HG02642 (cell line): ENCODE measurements at regions not wholly inside any gene's neighbourhood (a gene's known extent, or its start where the extent isn't known, plus 50 kb on each side); places are given as distances from the start of the nearest gene placed in this dataset.

Source experiments
- ATAC-seq: cut with Tn5 transposase; IDR thresholded peaks from one replicate; pipeline ENCODE4 v1.9.1; 2021; ENCODE audit warnings: mild to moderate bottlenecking; ENCODE audit not compliant: unreplicated experiment, poor library complexity

GRCh38 chr5:89133975-89134374 is 251.0 kb upstream of the MEF2C start:
- ATAC-seq = no peak

DNA sequence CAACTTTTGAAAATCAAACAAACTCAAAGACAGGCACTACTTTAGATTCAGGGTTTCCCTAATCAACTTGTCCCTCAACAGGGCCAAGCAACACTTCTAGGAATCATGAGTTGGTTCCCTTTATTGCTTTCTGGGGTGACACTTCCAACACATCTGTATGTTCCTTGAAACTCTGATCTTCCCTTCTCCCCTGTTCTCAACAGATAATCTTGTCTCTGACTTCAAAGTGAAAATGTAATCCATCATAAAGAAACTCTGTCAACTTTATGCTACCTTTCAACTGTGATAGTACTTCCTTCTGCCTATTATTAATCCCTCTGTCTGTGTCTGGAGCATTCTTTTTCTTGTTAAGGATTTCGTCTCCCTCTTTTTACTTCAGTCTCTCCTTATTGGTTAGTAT is 250.1 kb upstream of the MEF2C start:
- ATAC-seq = no peak

DNA sequence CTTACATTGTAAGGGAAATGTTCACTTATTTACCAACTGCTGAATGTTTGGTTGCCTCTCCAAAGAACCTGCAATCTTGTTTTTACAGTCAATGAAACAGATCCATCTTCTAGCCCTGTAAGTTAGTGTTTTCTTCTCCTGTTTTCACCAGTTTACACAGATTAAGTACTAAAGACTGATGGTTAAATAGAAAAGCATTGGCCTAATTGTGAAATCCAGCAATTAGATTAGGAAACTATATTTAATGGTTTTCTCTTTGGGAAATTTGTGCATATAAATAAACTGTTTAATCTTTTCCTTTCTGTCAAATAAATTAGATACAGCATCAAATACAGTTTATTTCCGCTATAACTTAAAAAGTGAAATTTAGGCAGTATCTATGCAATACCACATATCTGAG is 247.9 kb upstream of the MEF2C start:
- no peak for ATAC-seq

GRCh38 chr5:89129941-89130340 is 247.0 kb upstream of the MEF2C start:
- ATAC-seq = no peak

DNA sequence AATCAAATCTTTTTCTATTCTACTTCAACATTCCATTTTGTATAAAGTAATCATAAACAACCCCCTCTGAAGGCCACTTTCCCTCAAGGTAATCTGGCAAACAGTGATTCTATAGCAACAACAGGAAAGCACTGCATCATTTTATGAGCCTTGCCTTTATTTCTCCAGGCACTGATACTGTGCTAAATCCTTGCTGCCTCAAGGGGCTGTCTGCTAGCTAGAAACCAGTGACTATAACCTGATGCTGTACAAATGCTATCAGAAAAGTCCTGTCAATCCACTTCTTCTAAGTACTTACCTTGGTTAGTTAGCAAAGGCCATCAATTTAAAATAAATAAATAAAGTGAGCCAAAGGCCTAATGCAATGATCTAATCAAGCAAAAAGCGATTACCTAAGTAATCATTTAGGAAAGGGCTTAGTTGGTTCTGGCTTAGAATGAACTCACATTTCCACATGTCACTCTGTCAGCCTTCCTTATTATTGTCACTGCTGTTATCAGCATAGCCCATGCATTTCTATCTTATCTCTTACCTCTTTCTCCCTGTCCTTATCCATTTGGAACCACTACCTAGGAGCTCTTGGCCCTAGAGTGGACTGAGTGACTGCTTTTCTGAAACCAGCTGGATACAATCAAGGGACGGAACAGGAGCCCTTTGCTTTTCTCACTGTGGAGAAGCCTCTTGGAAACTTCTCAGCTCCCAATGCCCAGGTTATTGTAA is 246.1 kb upstream of the MEF2C start:
- ATAC-seq = no peak

DNA sequence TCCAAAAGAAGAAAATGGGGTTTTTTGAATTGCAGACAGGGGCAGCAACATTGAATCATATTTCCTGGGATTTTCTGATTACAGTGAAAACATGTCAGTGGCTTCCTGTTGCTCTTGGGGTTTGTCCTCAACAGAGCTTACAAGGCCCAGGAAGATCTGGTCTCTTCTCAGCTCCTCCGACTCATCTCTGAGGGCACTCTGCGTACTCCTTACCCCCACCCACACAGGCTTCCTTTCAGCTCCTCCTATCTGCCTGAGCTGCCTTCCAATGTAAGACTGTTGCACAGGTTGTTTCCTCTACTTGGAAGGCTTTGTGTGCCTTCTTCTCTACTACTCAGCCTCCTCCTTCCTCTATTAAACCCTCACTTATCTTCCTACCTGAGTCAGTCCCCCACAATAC is 245.1 kb upstream of the MEF2C start:
- no peak for ATAC-seq

DNA sequence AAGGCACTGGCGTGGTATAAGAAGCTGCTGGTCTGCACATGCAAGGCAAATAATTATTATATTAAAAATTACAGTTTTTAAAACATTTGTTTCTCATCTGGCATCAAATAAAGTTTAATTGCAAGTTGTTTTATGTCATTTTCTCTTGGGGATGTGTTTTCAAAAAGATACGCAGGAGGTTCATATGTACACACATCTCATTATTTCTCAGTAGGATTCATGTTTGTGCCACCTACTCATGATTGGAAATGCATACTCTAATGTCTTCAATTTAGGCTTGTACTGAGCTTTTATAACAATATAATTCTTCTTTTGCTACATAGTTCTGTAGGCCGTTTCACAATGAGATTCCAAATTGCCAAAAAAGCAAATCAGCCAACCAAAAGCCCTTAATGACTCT is 244.2 kb upstream of the MEF2C start:
- ATAC-seq = no peak

GRCh38 chr5:89125372-89125771 is 242.4 kb upstream of the MEF2C start:
- no peak for ATAC-seq

- no peak for ATAC-seq
These were observed 240.6 kb upstream of the MEF2C start for GRCh38 chr5:89123581-89123980.

- no peak for ATAC-seq
These were observed 237.7 kb upstream of the MEF2C start for GRCh38 chr5:89120719-89121118.

GRCh38 chr5:89117124-89117644 is 234.2 kb upstream of the MEF2C start:
- ATAC-seq = peak; percentile 92

- ATAC-seq = no peak
These were observed 228.1 kb upstream of the MEF2C start for GRCh38 chr5:89110916-89111646.

GRCh38 chr5:89106480-89106879 is 223.5 kb upstream of the MEF2C start:
- no peak for ATAC-seq

DNA sequence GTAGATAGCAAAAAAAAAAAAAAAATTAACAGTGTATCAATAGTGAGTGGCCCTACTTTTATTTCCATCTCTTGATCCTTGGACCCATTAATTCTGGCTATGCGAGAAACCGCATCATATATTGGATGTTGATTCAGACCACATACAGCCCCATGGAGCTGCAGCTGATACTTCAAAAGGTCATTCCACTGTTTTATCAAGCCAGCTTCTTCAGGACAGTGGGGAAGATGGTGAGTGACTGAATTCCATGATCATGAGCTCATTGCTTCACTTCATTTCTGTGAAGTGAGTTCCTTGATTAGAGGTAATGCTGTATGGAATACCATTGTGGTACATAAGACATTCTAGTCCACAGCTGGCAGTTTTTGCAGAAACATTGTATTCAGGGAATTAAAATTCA is 222.9 kb upstream of the MEF2C start:
- no peak for ATAC-seq

DNA sequence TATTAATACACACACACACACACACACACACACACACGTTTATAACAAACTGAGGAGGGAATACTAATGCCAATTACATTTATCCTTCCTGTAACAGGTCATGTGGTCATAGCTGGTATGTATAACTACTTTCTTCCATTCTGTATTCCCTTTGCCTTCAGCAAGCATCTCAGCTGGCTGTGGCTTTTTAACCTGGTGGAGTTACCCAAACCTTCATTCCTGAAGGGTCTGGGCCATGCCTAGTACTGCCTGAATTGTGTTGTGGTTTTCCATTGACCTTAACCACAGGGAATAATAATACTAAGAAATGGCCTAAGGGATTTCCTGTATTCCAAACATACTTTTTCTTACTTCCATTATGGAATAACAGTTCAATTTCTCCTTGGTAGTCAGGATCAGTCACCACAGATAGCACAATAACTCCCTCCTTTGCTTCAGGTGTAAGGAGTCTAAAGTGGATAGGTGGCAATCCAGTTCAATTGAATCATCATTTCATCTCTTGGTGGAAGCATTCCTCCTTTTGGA is 222.2 kb upstream of the MEF2C start:
- no peak for ATAC-seq

GRCh38 chr5:89098199-89098756 is 215.3 kb upstream of the MEF2C start:
- no peak for ATAC-seq

GRCh38 chr5:89097103-89097502 is 214.1 kb upstream of the MEF2C start:
- peak; percentile 82 for ATAC-seq

- ATAC-seq = no peak
These were observed 212.4 kb upstream of the MEF2C start for GRCh38 chr5:89095341-89095740.

GRCh38 chr5:89090037-89090436 is 207.1 kb upstream of the MEF2C start:
- no peak for ATAC-seq

- no peak for ATAC-seq
These were observed 204.8 kb upstream of the MEF2C start for GRCh38 chr5:89087551-89088318.
